Breast epithelium (tissue), 3 donors: ENCODE measurements at regions not wholly inside any gene's neighbourhood (a gene's known extent, or its start where the extent isn't known, plus 50 kb on each side); places are given as distances from the start of the nearest gene placed in this dataset.

Experiments used
- CTCF ChIP-seq, 3 donors: fragments of 450-650 bp; IDR thresholded peaks; one replicate each; pipeline ENCODE4 v1.5.1; 2016 to 2017; ENCODE audit warnings: antibody characterized with exemption in 3 of 3, mild to moderate bottlenecking in 3 of 3, moderate library complexity in 3 of 3
- POLR2A ChIP-seq: fragments of 450-650 bp; IDR thresholded peaks from one replicate; pipeline ENCODE4 v1.6.1; 2016; ENCODE audit warnings: antibody characterized with exemption, mild to moderate bottlenecking, moderate library complexity
- POLR2AphosphoS5 ChIP-seq, 3 donors: sonication (generic); formaldehyde crosslinking; IDR thresholded peaks; one replicate each; pipeline ENCODE4 v1.6.1; 2017; ENCODE audit warnings: antibody characterized with exemption in 3 of 3

GRCh38 chr7:46286356-46286755 lies 365.3 kb upstream of the IGFBP3 start:
- TF ChIP-seq CTCF (IDR thresholded peaks at IDR 0.05) (no peak), POLR2AphosphoS5 (IDR thresholded peaks at IDR 0.05) (no peak), POLR2A (no peak)
